B cell (primary cell): ENCODE measurements at regions not wholly inside any gene's neighbourhood (a gene's known extent, or its start where the extent isn't known, plus 50 kb on each side); places are given as distances from the start of the nearest gene placed in this dataset.

ENCODE experiments used
- EZH2 ChIP-seq: IDR thresholded peaks from 2 replicates; pipeline ENCODE4 v1.6.1; 2012; ENCODE audit warnings: borderline replicate concordance, low read depth, mild to moderate bottlenecking, moderate library complexity, low read length; ENCODE audit not compliant: insufficient read depth, poor library complexity, severe bottlenecking
- TF ChIP-seq, protein P1 (sequence below): fragments of 200-600 bp; IDR thresholded peaks from one replicate; pipeline ENCODE4 v1.8.0; 2022; ENCODE audit warnings: antibody characterized with exemption, mild to moderate bottlenecking

- TF ChIP-seq, protein P1, sequence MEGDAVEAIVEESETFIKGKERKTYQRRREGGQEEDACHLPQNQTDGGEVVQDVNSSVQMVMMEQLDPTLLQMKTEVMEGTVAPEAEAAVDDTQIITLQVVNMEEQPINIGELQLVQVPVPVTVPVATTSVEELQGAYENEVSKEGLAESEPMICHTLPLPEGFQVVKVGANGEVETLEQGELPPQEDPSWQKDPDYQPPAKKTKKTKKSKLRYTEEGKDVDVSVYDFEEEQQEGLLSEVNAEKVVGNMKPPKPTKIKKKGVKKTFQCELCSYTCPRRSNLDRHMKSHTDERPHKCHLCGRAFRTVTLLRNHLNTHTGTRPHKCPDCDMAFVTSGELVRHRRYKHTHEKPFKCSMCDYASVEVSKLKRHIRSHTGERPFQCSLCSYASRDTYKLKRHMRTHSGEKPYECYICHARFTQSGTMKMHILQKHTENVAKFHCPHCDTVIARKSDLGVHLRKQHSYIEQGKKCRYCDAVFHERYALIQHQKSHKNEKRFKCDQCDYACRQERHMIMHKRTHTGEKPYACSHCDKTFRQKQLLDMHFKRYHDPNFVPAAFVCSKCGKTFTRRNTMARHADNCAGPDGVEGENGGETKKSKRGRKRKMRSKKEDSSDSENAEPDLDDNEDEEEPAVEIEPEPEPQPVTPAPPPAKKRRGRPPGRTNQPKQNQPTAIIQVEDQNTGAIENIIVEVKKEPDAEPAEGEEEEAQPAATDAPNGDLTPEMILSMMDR: no peak
- no peak for TF ChIP-seq EZH2
Measured at GRCh38 chr21:16357994-16358393, 628.2 kb downstream of the USP25 start.
